NCI-H2171 (cell line): ENCODE measurements at regions not wholly inside any gene's neighbourhood (a gene's known extent, or its start where the extent isn't known, plus 50 kb on each side); places are given as distances from the start of the nearest gene placed in this dataset.

Source experiments
- DNase-seq: peaks from one replicate; lab custom pipeline; 2025; lab: John Stamatoyannopoulos, UW

GRCh38 chr12:104858611-104859543, 99.2 kb downstream of the SLC41A2 start:
- no peak for DNase-seq

- no peak for DNase-seq
Measured at GRCh38 chr12:104856531-104856930, 101.6 kb downstream of the SLC41A2 start.

GRCh38 chr12:104855599-104855998, 102.5 kb downstream of the SLC41A2 start:
- DNase-seq = no peak

- no peak for DNase-seq
Measured at GRCh38 chr12:104852896-104853295, 105.2 kb downstream of the SLC41A2 start.

DNA sequence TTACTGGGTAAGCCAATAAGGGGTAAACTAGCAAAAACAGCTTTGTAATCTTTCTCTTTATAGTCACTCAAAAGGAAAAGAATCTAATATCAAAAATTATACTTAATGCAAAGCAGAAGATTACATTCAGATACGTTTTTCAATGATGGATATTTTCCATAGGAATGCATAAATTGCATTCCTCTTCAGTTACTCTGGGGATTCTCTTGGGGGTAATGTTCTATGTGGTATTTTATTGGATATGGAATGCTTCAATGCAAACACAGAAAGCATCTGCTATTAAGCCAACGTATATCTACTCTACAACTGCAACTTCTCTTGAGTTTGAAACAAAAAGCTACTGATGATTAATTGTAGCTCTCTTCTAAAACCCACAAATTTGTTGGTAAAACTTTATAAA, 106.0 kb downstream of the SLC41A2 start:
- no peak for DNase-seq

- DNase-seq = no peak
Measured at GRCh38 chr12:104850781-104851180, 107.3 kb downstream of the SLC41A2 start.

DNA sequence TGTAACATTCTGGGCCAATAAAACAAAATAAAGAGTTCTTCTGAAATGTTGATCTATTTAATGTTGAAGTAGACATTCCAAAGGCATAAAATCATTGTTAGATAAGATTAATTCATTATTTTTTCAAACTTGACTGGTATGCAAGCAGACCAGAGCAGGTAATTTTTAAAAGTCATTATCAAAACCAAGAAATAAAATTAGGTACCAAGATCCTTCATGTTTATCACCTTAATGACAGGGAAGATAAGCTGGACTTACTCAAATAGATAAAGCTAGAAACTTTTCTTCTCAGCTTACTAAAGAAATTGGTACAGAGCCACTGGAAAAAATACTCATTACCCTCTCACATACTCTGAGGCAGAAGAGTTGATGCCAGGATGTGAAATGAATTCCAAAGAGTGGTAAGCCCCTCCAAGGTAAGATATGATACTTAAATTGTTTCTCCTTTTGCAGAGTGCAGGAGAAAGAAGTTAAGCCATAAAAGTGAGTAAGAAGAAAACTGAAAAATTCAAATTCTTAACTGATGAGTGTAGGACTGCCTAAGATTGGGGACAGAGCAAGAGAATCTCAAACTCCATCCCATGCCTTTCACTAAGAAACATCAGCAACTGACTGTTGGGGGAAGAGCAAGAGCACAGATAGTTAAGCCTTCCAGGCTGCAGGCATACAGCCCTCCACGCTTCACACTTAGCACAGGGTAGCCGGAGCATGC, 111.9 kb downstream of the SLC41A2 start:
- DNase-seq = no peak

DNA sequence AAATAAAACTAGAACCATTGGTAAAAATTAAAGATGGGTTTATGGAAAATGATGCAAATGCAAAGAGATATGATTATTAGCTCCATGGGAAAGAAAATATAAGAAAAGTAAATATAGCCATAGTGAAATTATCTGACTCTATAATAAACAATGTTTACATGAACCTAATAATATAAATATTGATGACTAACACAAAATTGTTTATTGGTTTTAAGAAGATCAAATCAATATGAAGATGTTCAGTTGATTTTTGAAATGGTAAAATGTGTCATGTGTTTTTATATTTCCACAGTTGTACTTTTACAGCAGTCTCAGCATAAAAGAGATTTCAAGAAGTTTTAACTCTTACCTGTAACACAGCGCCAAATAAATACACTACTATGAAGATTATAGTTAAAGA, 114.0 kb downstream of the SLC41A2 start:
- no peak for DNase-seq

DNA sequence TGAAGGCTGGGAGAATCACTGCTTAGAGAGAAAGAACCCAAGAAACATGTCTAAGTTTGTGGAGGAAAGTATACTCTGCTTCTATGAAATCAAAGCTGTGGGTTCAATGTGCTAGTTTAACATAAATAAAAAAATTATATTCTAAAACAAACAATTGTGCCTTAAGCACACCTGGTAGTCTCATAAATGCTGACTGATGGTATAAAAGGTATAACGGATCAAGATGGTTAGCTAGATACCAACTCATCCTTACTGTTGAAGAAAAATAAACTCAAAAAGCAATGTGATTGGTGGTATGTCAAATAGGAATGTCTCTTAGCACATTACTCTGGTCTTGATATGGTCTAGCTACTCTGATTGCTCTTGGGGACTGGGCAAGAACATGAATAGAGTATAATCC, 117.8 kb downstream of the SLC41A2 start:
- no peak for DNase-seq

DNA sequence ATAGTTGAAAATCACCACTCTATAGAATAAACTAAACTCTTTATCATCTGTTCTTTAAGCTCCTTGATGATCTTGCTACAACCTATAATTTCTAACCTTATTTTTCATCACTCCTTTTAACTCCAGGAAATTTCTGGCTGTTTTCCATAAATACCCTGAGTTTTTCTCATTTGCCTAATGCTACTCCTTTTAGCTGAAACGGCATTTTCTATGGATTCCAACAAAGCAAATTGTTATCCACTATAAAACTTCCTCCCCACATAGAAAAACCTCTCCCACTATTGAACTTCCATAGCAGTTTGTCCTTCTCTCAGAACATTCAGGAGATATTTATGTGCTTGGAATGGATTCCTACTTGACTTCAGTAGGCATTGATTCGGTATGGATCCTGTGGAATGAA, 122.8 kb downstream of the SLC41A2 start:
- DNase-seq = no peak

GRCh38 chr12:104834607-104835006, 123.5 kb downstream of the SLC41A2 start:
- no peak for DNase-seq

GRCh38 chr12:104833756-104834155, 124.3 kb downstream of the SLC41A2 start:
- DNase-seq = no peak

GRCh38 chr12:104828015-104828414, 130.1 kb downstream of the SLC41A2 start:
- DNase-seq = peak; percentile 60

DNA sequence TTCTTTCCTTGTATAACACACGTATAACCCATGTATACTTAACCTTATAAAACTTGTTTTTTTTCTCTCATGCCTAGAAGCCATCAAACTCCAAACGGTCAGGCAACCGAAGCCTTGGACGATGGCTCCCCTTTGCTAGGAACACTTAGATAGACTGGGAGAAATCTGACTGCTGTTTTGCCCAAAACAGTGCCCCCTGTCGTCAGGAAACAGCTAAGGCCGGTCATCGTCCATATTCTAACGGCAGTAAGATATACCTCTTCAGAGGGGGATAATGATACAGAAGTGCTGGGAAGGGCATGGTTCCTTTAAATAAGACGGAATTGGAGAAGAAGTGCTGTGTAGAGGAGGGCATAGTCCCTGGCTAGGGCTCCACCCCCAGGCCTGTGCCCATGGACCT, 130.5 kb downstream of the SLC41A2 start:
- no peak for DNase-seq

GRCh38 chr12:104825408-104825807, 132.7 kb downstream of the SLC41A2 start:
- no peak for DNase-seq

DNA sequence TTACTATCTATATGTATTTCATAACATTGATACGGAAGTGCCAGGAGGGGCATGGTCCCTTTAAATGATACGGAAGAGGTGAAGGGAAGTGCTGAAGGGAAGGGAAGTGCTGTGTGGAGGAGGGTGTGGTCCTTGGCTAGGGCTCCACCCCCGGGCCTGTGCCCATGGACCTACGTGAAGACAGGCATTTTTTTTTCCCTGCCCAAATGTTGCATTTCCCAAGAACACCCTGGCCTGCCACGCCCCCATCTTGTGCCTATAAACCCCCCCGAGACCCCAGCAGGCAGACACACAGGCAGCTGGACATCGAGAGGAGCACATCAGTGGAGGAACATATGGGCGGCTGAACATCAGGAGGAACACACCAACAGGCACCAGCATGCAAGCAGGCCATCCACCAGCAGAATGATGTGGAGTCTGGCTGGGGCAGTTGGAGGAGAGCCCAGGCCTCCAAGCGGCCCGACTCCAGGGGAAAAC, 134.1 kb downstream of the SLC41A2 start:
- peak; percentile 93 for DNase-seq

DNA sequence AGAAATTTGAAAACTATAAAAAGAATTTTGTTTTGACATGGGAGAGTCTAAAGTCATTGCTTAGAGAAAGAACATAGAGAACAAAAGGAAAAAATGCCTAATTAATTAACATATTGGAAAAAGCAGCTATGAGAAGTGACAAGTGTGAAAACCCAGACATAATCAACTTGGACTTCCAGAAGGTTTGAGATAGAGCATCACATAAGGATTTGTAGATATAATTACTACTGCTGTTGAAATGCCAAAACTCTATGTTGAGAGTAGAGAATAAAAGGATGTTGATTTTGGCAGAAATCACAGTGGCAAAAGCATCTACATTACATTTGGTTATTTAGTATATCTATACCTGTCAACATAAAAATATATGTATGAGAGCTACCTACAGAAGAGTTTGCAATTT, 135.1 kb downstream of the SLC41A2 start:
- no peak for DNase-seq

DNA sequence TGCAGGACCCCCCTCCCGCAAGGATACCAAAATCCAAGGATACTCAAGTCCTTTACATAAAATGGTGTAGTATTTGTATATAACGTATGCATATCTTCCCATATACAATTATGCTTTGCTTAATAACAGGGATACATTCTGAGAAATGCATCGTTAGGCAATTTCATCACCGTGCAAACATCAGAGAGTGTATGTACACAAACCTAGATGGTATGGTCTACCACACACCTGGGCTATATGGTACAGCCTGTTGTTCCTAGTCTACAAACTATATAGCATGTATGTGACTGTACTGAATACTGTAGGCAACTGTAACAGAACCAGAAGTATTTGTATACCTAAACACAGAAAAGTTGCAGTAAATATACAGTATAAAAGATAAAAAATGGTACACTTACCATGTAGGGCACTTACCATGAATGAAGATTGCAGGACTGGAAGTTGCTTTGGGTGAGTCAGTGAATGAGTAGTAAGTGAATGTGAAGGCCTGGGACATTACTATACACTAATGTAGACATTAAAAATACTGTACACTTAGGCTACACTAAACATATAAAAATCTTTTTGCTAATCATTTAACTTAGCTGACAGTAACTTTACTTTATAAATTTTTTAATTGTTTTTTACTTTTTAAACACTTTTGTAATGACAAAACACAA, 141.1 kb downstream of the SLC41A2 start:
- DNase-seq = no peak

DNA sequence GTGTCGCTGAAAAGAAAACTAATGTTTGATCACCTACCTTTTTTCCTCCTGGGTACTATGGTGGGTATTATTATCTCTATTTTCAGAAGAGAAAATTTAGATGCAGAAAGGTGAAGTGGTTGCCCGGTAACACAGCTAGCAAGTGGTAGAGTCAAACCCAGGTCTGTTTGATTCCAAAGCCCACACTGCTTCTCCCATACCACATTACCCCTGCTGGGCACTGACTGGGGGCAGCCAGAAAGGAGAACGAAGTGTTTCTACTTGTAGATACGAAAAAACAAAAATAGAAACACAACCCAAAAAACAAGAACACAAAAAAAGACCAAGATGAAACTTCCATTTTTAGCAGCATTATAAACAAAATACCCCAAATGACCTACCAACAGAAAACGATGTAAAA, 142.2 kb downstream of the SLC41A2 start:
- DNase-seq = no peak

GRCh38 chr12:104814944-104815343, 143.1 kb downstream of the SLC41A2 start:
- DNase-seq = no peak
